HG03520 (cell line): ENCODE measurements at regions not wholly inside any gene's neighbourhood (a gene's known extent, or its start where the extent isn't known, plus 50 kb on each side); places are given as distances from the start of the nearest gene placed in this dataset.

ENCODE experiments used
- ATAC-seq: cut with Tn5 transposase; IDR thresholded peaks from one replicate; pipeline ENCODE4 v1.9.1; 2021; ENCODE audit warnings: mild to moderate bottlenecking, moderate library complexity; ENCODE audit not compliant: unreplicated experiment

DNA sequence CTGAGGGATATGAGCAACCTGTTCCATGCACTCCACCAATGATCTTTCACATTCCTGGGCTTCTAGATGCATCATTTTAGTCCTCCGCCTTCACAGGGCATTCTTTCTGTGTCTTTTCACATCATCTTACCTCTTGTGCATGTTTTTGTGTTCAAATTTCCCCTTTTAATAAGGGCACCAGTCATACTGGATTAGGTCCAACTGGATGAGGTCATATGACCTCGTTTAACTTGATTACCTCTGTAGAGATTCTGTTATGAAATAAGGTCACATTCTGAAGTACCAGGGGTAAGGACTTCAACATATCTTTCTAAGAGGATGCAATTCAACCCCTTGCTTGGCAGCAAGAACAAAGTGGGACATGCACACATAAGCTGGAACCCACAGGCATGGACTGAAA, 335.3 kb upstream of the TLE4 start:
- ATAC-seq: no peak

DNA sequence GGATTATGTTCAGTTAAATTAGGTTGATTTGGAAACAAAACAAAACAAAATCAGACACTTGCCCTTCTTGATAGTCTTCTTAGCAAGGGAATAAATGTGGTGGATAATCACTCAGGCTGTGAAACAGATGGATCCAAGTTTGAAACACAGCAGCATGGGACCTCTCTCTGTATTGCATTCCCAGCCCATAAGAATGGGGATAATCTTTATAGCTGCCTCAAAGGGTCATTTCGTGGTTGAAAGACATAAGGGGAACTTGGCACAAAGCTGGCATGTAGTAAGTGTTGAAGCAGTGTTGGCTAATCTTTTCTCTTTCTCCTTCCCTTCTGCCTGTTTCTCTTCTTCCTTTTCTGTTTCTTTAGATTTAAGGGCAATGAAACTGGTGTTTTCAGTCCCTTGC, 333.9 kb upstream of the TLE4 start:
- no peak for ATAC-seq

DNA sequence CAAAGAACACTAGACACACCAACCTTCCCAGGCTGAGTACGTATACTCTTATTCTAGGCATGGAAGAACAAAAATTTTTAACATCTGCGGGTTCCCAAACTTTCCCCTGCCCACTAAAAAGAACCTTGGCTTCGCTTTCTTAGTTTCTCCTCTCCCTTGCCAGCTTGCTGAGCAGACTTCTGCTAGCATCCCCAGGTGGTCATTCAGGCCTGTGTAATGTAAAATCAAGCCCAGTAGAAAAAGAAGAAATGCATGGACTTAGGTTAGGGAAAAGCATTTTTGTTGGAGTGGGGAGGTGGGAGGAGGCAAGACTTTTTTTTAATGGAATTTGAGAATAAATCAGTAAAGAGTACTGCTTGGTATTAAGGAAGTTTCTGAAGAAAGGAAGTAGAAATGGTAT, 331.0 kb upstream of the TLE4 start:
- no peak for ATAC-seq

DNA sequence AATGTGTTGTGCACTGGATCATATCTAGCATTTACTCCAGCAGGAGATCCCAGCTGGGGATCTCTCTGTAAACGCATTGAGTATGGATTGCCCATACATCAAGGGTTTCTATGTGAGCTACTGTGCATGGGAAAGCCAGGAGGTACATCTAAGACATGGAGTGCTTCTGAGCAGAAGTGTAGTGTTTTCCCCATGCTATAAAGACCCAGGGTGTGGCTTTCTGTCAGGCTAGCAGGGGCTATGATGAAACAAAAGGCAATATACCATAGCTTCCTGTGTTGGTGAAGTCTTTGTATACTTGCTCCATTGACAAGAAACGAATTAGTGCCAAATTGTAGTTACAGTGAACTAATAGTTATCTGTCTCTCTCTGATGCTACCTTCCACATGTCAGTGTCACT, 329.3 kb upstream of the TLE4 start:
- no peak for ATAC-seq

DNA sequence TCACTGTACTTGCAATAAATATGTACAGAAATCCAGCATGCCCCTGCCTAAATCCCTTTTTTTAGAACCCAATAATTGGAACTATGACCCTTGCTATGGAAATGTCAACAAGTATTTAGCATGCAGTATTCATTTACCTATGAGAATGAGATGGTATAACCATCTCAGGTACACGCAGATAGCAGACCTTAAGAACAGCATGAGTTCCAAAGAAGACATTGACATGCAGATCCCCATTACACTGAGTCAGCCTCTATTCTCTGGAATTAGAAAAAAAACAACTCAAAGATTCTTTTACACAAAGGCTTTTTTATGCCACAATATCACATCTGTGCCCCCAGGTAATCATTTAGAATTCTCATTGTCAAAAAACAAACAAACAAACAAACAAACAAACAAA, 325.6 kb upstream of the TLE4 start:
- no peak for ATAC-seq

DNA sequence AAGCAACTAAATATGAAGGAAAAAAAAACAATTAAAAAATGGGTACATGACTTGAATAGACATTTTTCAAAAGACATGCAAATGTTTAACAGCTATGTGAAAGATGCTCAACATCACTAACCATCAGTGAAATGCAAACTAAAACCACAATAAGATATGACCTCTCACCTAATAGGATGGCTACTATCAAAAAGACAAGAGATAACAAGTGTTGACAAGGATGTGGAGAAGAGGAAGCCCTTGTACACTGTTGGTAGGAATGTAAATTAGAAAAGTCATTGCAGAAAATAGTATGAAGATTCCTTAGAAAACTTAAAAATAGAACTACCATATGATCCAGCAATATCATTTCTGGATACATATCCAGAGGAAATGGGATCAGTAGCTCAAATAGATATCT, 324.7 kb upstream of the TLE4 start:
- no peak for ATAC-seq

DNA sequence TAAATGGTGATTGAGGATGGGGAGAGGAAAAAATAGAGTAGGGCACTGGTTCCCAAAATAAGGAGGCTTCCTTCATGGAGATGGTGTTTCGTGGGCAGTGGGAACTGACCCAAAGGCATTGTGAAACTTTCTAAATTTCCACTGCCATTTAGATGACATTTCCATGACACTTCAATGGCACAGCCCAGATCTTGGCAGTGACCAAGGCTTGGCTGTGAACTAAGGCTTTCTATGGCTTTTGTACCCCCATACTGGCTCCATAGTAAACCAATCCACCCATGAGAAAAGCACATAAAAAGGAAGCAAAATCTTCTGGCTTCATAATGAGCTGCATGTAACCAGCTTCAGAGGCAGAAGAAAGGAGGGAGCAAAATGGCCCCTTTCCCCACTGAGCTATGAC, 321.0 kb upstream of the TLE4 start:
- no peak for ATAC-seq

DNA sequence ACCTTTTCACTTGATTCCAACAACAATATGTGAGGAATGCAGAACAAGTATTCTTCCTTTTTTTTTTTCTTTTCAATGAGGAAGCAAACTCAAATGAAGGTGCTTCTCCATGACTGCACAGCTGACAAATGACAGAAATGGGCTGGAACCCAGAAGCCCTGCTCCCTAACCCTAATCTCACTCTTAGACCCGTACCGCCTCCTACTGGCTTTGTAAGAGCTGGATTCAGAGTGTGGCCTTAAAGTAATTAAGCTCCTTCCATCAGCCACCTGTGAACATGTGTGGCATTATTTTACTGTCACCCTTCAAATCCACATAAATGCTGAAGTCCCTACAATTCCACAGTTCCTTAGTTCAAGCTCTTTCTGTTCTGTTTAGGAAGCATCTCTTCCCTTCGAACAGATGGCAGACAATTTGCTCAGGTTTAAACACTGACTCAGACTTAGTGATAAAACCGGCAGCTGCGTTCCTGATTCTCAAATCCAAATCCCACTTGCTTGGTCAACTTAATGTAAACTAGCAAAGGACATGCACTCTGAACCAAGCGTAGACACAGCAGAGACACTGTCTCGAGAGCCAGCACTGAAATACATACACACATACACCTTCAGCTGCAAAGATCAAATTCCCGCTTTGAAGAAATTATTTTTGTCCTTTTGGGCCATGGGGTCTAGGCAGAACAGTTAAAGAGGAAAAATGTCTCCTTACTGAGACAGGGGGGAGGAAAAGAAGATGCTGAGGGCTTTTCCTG, 316.7 kb upstream of the TLE4 start:
- ATAC-seq: no peak

DNA sequence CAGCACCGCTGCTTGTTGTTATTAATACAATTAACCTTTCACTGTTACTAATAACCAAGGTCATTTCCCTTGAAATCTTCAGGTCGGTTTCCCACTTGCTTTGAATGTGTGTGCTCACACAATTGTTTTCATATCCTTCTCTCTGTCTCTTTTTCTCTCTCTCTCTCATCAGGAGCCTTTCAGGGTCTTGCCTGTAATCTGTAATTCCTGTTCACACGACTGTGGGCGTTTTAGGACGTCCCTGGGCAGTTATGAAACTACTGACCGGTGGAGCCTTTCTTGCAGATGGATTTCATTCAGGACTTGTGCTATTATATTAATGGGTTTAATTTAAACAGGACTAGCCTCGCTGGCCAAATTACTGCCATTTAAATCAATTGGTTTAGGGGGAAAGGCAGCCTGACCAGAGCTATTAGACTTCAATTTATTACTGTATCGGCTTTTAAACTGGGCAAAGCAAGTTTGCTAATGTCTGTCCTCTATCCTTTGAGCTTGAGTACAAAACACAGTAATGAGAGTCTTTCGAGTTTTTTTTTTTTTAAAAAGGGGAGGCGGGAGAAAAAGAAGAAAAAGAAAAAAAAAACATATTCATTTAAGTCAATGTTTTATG, 316.0 kb upstream of the TLE4 start:
- no peak for ATAC-seq

DNA sequence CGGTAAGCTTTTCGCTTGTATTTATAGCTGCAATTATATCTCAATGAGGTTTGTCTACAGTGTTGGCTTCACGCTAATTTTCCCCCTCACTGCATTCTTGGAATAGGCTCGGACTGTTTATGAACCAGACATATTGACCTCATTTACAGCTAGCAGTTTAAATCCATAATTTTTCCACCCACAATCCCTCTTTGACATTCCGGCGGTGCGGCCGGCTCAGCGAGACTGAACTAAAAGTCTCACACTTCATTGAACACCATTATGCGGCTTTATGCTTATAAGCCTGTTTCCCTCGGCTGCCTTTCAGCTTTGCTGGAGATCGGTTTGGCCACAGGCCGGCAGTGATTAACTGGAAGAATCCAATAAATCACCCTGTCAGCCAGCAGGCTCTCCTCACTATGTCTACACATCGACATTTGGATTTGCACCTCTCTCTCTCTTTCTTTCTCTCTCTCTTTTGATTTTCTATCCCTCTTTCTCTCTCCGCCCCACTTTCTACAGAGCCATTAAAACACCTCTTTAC, 315.0 kb upstream of the TLE4 start:
- ATAC-seq: no peak

DNA sequence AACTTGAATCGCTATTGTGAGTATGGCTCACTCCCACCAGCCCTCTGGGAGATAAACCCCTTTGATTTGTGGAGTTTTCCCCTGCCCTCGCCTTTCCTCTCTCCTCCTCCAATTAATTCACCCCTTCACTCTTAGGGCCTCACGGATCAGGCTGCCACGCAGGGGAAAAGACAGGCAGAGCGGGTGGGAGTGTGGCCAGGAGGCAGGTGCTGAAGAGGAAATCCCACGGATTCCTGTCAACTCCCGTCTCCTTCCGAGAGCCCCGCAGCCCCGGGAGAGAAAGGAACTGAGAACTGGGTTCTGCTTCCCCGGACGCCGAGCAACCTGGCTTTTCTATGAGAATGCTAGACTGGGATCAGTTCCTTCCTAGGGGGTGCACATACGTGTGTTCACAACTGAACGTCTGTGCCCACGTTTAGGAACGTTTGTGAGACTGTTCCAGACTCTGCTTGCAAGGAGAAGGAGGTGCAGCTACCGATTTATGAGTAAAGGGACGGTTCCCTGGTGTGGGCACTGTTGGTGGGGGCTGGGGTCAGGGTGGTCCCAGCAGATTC, 314.5 kb upstream of the TLE4 start:
- no peak for ATAC-seq

DNA sequence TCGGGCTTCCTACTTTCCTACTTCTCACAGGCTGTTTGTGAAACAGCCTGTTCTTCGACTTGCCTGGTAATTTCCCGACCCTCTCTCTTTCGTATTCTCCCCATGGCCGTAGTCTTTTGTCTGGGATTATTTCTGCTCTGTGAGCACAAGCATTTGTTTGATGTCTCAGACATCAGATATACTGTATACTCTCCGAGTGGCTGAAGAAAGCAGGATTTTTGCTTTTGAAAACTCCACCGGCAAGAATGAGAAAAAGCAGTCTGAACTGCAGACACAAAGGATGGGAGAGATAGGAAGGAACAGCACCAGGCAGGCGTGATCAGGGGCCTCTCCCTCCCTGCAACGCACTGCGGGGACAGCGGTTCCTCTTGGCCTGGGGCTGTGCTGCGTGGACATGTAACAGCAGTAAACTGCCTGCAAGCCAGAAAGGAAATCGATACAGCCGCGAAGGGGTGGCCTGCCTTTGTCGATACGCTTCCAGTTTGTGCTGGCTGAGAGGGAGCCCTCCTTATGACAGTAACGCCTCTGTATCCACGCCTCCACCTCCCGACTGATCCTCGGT, 313.9 kb upstream of the TLE4 start:
- ATAC-seq: no peak

DNA sequence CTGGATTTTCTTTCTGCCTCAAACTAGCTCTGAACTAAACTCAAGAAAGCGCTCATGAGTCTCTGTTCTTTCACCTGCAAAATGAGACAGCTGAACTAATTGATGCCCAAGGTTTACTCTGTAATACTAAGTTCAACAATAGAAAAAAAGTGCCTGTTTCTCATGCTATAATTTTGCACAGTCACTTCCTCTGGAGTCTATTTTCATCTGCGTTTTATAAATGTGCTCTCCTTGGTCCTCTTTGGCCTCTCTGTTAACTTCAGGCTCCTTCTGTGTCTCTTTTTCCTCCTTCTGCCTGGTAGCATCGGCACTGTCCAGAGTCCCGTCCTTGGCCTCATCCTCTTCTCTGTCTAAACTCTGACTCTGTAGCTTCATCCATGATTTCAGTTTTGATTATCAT, 311.9 kb upstream of the TLE4 start:
- ATAC-seq: no peak

DNA sequence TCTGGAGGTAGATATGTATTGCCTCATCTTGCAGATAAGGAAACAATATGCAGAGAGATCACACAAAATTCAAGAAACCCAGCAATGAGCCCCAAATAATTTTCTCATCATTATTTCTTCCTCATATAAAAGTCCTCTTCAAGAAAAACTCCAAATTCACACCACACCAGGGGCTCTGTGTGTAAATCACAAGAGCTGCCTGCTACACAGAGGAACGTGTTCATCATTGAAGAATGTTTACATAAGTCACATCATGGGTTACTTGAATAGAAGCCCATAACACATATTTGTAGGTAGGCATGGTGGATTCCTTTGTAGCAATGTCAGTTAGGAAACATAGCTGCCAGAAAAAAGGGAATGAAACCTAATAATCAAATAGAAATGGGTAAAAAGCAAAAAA, 308.1 kb upstream of the TLE4 start:
- no peak for ATAC-seq

DNA sequence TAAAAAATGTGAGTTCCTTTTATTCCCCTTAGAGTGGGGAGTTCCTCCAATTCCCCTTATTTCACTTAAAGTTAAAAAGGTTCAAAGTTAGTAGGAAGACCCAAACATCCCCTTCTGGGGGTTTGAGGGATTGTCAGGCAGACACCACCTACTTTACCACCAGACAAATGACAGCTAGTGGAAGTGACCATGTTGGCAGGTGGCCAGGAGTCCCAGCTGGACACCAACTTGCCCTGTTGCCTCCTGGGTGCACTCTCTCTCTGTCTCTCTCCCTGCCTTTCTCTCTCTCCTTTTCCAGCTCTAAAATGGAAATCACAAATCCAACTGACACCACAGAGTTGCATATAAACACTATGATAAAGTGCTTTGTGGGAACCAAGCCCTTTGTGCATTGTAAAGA, 307.7 kb upstream of the TLE4 start:
- no peak for ATAC-seq

DNA sequence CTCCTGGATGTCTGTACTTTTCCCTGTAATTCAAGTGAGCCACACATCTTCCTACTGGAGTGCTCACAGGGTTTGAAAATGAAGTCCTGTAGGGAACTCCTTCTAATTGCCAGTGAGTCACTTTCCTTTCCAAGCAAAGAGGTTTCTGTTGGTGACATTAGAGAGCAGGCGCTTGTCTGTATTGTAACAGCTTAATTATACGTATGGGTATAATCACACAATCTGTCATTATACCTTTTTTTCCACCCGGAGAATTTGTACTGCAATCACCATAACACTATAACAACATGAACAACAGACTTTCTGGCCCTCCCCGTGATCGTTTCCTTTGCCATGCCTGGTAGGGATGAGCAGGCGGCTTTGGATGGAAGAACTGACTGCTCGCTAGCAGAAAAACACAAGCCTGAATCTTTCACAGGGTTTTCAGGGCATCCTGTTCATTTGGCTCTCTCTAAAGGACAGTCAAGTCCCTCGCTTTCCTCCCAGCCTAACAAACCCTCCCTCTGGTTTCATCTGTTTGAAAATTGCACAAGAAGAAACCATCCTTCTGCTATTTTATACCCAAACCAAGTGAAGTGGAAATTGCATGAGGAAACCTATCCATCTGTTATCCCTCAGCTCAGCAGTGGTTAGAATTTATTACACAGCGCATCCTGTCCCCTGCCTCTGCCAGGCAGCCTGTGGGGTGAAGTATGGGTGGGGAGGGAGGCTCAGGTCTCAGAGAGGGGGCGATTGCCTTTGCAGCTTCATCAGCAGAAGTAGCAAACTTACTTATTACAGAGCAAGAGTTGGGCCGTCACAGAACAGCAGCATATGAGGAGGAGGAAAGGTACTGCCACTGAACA, 307.0 kb upstream of the TLE4 start:
- no peak for ATAC-seq

DNA sequence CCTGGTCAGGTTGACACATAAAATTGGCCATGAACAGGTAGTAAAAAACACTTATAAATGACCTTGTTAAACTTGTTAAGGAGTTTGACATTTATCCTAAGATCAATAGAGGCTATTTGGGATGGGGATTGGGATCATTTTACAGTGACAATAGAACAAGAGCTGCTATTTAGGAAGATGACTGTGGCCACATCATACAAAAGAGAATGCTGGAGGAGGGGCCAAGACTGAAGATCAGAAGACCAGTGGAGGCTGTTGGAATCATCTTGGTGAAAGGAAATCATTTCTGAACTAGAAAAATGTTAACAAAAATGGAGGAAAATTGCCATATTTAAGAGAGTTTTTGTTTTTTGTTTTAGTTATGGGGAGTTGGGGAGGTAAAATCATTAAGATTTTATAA, 304.8 kb upstream of the TLE4 start:
- no peak for ATAC-seq

DNA sequence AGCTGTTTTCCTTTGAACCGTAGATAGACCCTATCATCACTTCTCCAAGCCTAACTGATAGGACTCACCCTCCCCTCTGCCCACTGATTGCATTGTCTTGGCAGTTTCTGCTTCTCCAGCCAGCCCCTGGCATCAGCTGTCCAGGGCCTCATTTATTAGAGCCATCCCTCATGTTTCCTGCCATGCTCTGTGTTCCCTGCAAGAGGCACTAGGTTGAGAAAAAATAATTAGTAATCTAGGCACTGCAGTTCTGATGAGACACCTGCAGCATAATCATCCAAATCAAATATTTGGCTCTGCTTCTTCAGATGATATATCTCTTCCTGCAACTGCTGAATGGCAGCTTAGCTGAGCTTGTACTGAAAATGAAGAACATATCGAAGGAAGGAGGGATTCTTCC, 303.0 kb upstream of the TLE4 start:
- ATAC-seq: no peak

DNA sequence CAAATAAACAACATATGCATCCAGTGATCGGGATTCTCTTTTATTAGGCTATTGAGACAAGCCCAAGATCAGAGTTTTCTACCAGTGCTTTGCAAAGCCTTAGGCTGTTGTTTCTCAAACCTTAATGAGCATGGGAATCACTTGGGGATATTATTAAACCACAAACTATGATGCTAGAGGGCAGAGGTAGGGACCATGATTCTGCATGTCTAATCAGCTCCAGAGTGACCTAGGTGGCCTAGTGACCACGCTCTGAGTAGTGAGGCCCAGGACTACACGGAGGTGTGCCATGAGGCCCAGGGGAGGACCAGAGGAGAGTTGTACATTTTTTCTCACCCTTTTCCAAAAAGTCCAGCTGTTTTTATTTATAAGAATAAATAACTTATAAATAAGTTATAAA, 298.5 kb upstream of the TLE4 start:
- no peak for ATAC-seq

DNA sequence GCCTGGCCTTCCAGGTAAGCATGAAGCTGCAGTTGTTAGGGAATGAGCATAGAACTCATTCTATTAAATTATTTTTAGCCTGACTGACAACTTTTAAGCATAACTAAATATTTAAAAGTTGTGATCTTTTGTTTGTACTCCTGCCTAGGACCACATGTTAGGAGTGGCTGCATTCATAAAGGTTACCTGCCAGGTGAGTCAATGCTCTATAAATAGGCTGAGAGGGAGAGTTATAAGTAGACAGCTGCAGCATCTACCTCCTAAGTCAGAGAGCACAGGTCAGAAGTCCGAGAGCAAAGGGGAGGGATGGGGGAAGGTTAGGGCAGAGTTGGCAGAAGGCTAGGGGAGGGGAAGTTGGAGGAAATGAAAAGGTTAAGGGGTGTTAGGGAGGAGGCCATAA, 292.4 kb upstream of the TLE4 start:
- no peak for ATAC-seq

DNA sequence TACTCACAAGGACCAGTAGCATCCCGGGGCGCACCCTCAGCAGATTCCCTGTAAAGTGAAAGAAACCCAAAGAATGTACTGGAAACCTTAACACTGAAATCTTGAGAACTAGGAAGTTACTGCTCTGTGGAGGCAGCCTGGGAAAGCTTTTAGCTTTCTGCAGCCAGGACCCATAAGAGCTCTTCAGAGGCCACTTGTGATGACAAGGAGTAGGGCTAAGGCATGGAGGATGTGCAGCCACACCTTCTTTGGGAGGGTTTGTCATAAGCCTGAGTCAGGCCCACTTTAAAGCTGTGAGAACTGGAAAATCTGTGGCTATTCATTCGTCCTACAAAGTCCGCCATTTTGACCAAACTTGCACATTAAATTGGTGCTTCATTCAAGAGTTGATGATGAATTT, 291.1 kb upstream of the TLE4 start:
- no peak for ATAC-seq
